Type B pancreatic cell (in vitro differentiated cells): ENCODE measurements at regions not wholly inside any gene's neighbourhood (a gene's known extent, or its start where the extent isn't known, plus 50 kb on each side); places are given as distances from the start of the nearest gene placed in this dataset.

Experiments used
- DNase-seq: peaks from one replicate; pipeline ENCODE4 v3.0.0; 2021; ENCODE audit warnings: mixed read lengths; ENCODE audit not compliant: unreplicated experiment; ENCODE audit errors: extremely low spot score
- H3K27ac Mint-ChIP-seq: 2 replicates; pipeline ENCODE4 v1.8.0; 2021; ENCODE audit warnings: mild to moderate bottlenecking, mixed read lengths
- H3K27me3 Mint-ChIP-seq: 2 replicates; pipeline ENCODE4 v1.8.0; 2021; ENCODE audit warnings: mixed read lengths
- H3K36me3 Mint-ChIP-seq: 2 replicates; pipeline ENCODE4 v1.8.0; 2021; ENCODE audit warnings: mixed read lengths
- H3K4me1 Mint-ChIP-seq: one replicate; pipeline ENCODE4 v1.8.0; 2021; ENCODE audit warnings: mixed read lengths; ENCODE audit not compliant: unreplicated experiment
- H3K4me3 Mint-ChIP-seq: 2 replicates; pipeline ENCODE4 v1.8.0; 2021; ENCODE audit warnings: mild to moderate bottlenecking, mixed read lengths
- H3K9me3 Mint-ChIP-seq: 2 replicates; pipeline ENCODE4 v1.8.0; 2021; ENCODE audit warnings: mixed read lengths
- TF ChIP-seq, protein P1 (sequence below): fragments of 200-600 bp; sonication (generic); conservative IDR thresholded peaks from 2 replicates; pipeline ENCODE4 v1.5.0; 2021; ENCODE audit warnings: antibody characterized with exemption, mild to moderate bottlenecking

DNA sequence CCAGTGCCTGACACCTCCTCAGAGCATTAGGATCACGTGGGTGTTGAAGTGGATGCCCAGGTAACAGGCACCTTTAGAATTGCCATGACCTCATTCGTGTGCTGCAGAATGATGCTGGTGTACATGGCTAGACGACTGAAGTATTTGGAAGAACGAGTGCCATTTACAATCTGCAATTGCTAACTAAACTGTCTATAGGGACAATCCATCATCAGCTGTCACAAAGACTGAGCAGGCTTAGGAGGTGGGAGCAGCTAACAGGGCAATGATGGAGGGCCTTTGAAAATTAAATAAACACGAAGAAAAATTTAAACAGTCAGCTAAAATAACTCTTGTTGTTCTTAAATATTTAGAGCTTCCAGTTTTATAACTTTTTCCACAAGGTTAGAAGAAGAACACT is 375.8 kb downstream of the GADD45G start:
- TF ChIP-seq, protein P1, sequence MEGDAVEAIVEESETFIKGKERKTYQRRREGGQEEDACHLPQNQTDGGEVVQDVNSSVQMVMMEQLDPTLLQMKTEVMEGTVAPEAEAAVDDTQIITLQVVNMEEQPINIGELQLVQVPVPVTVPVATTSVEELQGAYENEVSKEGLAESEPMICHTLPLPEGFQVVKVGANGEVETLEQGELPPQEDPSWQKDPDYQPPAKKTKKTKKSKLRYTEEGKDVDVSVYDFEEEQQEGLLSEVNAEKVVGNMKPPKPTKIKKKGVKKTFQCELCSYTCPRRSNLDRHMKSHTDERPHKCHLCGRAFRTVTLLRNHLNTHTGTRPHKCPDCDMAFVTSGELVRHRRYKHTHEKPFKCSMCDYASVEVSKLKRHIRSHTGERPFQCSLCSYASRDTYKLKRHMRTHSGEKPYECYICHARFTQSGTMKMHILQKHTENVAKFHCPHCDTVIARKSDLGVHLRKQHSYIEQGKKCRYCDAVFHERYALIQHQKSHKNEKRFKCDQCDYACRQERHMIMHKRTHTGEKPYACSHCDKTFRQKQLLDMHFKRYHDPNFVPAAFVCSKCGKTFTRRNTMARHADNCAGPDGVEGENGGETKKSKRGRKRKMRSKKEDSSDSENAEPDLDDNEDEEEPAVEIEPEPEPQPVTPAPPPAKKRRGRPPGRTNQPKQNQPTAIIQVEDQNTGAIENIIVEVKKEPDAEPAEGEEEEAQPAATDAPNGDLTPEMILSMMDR: no peak
- no peaks in the 10 kb centered on the region for H3K36me3 Mint-ChIP-seq
- H3K4me1 Mint-ChIP-seq: peaks cover 6% of the 10 kb centered on the region
- H3K9me3 Mint-ChIP-seq: peaks cover 5% of the 10 kb centered on the region
- no peak for DNase-seq
- no peak overlapping the region for H3K27ac Mint-ChIP-seq
- H3K4me3 Mint-ChIP-seq: no peak overlapping the region
- peaks cover 24% of the 10 kb centered on the region for H3K27me3 Mint-ChIP-seq

DNA sequence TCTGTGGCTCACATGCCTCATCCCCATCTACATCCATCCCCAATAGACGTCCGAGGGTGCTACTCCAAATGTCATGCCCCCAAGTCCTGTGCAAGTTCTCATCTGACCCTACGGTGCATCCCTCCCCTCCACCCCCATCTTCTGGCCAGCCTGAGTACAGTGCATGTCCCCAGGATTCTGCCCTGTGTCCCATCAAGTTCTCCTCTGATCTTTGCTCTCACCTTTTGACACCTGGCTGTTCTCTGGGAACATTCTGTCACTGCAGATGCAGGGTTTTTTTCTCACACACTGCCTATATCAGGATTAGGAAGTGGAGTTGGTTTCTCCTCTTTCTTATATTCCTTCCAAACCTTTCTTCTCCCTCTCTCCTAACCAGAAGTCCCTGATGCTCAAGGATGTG is 377.2 kb downstream of the GADD45G start:
- no peak for DNase-seq
- Mint-ChIP-seq H3K9me3 (peaks cover 5% of the 10 kb centered on the region), H3K4me1 (peaks cover 6% of the 10 kb centered on the region), H3K4me3 (no peak overlapping the region), H3K36me3 (no peaks in the 10 kb centered on the region), H3K27me3 (peaks cover 24% of the 10 kb centered on the region), H3K27ac (no peak overlapping the region)
- TF ChIP-seq, protein P1: no peak

DNA sequence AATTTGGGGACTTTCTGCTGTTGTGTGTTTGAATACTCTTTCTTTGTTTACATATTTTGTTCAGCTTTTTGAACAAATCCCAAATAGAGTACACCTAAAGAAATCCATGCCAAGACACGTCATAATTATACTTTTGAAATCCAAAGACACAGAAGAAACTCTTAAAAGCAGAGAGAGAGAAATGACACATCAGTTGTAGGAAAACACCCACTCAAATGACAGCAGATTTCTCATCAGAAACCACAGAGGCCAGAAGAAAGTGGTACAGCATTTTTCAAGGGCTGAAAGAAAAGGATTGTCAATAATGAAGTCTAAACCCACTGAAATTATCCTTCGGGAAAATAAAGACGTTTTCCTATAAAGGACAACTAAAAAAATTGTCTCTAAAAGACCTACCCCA is 378.6 kb downstream of the GADD45G start:
- H3K9me3 Mint-ChIP-seq: peaks cover 5% of the 10 kb centered on the region
- H3K4me1 Mint-ChIP-seq: peaks cover under 1% of the 10 kb centered on the region

DNA sequence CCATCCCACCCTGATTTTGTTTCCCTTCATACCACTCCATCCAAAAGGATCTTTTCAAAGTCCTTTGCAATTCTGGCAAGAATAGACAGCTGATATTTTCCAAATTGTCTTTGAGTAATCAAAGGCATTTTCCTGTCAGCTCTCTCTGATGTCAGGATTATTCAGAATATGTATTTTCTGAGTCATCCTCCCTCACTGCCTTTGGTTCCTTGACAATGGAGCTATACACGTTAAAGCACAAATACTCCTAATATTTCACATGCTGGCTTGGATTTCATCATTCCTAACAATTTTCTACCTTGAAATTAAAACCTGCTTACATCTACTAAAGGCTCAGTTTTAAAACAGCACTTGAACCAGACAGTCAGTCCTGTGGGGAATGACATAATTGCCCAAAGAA is 379.4 kb downstream of the GADD45G start:
- no peaks in the 10 kb centered on the region for H3K36me3 Mint-ChIP-seq

More for the DNA sequence above, 378.6 kb downstream of the GADD45G start:
- DNase-seq: no peak
- H3K36me3 Mint-ChIP-seq: no peaks in the 10 kb centered on the region
- peaks cover 24% of the 10 kb centered on the region for H3K27me3 Mint-ChIP-seq
- no peak overlapping the region for H3K27ac Mint-ChIP-seq
- H3K4me3 Mint-ChIP-seq: no peak overlapping the region
- TF ChIP-seq, protein P1: no peak

DNA sequence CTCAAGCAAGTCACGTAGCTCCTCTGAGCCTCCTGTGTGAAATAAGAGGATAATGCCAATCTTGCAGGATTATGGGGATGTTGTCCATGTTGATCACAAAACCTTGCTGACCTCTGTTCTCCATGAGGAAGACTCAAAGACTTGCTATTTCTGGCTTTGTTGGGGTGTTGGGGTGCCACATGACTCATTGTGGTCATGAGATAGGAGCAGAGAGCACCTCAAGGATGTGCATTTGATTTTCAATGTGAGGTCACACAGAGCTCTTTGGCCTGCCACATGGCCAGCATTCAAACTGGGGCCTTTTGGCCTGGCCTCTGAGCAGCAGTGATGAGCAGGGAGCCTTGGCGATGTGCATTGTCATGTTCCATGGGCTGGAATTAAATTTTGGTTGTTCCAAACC is 380.3 kb downstream of the GADD45G start:
- H3K27ac Mint-ChIP-seq: no peak overlapping the region
- peaks cover 5% of the 10 kb centered on the region for H3K9me3 Mint-ChIP-seq

More for the DNA sequence above, 379.4 kb downstream of the GADD45G start:
- no peaks in the 10 kb centered on the region for H3K4me1 Mint-ChIP-seq
- H3K9me3 Mint-ChIP-seq: peaks cover 5% of the 10 kb centered on the region
- TF ChIP-seq, protein P1: no peak
- no peak for DNase-seq
- H3K27ac Mint-ChIP-seq: no peak overlapping the region
- no peak overlapping the region for H3K4me3 Mint-ChIP-seq
- peaks cover 20% of the 10 kb centered on the region for H3K27me3 Mint-ChIP-seq

More for the DNA sequence above, 380.3 kb downstream of the GADD45G start:
- Mint-ChIP-seq H3K27me3 (peaks cover 17% of the 10 kb centered on the region), H3K4me1 (no peaks in the 10 kb centered on the region), H3K4me3 (no peak overlapping the region), H3K36me3 (no peaks in the 10 kb centered on the region)
- TF ChIP-seq, protein P1: no peak
- DNase-seq: no peak
